ENCODE measurements at regions not wholly inside any gene's neighbourhood (a gene's known extent, or its start where the extent isn't known, plus 50 kb on each side); places are given as distances from the start of the nearest gene placed in this dataset.

DNA sequence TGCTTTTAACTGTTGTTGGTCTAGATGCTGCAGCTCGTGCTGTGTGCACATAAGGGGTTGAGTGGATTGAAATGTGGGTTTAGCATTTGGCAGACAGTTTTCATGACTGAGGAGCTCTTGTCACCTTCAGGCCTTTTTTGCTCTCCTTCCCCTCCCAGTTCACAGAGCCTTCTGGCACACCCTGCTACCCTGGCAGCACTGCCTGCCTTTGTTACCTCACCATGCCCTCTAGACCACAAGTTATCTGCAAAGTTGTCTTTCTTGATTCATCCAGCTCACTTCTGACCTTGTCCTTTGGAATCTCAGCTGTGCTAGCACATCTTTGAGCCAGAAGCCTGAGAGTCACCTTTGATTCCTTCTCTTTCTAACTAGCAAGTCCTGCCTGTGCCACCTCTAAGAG is 348.9 kb upstream of the ZFP64 start:
- FAIRE-seq: no peak

DNA sequence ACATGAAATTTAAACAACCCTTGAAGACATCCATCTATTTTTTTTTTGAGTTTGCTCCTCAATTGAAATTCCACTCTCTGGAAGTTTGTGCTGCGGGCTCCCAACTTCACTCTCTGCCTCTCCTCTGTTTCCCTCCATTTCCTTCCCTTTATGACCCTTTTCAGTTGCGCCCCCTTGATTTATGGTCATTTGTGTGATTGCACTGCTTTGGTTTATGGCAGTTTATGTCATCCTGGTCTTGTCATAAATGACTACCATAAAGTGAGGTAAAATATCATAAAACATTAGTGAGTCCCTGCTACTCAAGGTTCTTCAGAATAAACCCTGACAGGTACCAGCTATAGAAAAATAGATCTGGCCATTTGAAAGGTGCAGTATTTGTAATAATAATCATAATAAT is 348.3 kb upstream of the ZFP64 start:
- FAIRE-seq: no peak

DNA sequence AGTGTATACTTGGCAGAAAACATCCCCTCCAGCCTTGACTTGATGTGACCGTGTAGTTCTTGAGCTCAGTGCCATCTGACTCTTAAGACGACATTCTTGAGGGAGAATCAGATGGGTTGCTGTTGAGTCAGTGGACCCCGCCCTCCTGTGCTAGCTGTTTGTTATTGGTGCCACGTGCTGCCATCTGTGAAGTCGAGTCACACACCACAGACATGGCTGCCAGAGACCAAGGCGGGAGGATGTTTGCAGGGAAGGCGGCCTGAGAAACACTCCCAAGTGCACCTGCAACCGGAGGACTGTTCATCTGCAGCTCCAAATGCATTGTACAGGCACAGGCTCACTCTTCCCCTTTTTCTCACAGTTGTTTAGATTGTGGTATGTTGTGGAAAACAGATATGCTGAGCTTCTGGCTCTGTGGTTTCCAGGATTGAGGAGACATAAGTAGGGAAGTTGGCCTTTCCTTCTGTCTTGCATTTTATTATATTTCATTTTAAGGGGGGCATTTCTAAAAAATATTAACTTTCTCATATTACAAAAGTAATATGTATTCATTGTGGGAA is 345.3 kb upstream of the ZFP64 start:
- FAIRE-seq: no peak

DNA sequence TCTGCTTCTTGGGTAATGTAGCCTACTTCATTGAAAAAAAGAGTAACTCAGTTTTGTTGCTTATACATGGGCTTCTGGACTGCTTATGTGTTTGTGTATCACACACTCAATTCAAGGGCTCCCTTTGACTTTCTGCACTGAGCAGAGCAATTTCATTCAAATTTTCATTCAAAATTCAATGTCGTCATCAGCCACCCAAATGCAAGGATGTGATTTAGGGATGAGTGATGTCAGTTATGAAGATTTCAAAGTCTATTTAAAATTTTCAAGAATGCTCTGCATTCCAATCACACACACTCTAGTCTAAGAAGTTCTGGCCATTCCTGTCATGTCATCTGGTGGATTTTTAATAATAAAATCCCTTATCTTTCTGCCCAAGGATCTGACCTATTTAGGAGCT is 344.5 kb upstream of the ZFP64 start:
- no peak for FAIRE-seq

DNA sequence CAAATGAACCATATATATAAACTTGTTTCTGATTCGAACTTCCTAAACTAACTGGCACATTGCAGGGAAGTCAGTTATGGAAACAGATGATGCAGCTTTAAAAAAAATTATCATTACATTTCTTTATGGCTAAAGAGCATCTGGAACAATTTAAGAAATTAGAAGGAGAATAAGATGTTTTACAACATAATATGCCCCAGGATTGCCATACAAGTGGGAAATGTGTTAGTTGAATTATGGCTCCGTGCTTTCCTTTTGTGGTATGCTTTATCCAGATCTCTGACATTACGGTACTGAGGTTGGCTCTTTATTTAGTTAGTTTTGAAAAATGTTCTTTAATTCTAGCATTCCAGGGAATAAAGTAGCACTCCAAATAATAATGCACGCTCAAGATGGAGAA is 343.0 kb upstream of the ZFP64 start:
- no peak for FAIRE-seq

DNA sequence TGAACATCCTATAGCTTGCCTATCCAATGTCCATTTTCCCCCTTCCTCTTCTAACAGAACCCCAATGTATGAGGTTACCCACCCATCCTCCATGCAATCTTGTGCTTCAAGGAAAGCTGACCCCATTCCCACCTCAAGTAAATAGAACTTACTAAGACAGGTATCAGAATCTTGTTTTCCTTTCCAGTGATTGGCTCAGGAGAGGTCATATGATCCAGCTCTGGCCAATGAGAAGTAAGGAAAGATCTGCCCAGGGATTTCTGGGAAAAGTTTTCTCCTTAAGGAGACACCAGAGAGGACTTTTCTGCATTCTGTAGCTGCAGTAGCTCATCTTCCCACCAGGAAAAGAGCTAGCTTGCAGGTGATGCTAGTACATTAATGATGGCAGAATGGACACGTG is 341.8 kb upstream of the ZFP64 start:
- no peak for FAIRE-seq

DNA sequence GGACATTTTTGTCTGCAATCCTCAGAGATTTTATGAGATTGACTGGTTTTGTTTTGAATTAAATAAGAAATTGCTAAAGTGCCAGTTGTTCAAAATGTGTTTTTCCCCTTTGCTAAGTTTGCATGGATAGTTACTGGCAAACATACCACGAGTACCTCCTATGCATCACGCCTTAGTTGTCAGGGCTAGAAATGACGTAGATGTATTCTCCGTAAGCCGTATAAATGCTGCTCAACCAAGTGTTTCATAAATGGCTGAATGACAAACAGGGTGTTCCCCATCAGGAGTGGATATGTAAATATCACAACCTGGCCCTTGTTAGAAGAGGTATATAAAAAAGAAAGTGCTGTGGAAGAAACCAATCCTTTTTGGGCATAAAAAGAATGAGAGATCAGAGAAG is 341.1 kb upstream of the ZFP64 start:
- FAIRE-seq: no peak

DNA sequence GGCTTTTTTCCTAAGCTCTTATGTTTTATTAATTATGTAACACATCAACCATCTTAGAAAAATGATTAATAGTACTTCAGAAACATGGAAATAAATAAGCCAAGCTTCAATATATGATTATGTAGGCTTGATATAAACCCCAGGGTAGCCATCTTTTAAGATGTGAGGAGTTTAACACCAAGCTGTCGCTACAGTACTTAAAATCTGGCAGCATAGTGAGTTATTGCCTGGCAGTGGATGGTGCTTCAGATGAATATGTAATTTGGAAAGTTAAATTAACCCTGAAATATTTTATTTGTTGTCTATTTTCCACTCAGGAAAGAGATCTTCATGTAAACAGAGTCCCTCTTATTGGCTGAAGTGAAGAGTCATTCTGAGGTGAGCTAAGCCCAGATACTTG is 339.0 kb upstream of the ZFP64 start:
- FAIRE-seq: no peak

DNA sequence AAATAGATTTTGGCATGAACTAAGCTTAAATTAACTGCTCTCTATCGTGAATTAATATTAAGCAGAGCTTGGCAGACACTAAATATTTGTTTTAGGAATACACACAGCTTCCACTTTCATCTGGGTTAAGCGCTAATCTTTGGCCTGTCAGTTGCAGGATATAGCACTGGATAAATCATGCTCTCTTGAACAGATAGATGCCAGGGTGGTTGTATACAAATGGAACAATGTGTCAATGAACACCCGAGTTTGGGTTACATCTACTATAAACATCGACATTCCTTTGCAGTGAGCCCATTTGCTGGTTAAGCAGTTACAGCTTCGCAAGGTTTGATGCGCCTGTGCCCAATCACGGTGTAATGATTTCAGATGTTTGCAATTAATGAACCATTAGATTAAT is 338.2 kb upstream of the ZFP64 start:
- FAIRE-seq: no peak

DNA sequence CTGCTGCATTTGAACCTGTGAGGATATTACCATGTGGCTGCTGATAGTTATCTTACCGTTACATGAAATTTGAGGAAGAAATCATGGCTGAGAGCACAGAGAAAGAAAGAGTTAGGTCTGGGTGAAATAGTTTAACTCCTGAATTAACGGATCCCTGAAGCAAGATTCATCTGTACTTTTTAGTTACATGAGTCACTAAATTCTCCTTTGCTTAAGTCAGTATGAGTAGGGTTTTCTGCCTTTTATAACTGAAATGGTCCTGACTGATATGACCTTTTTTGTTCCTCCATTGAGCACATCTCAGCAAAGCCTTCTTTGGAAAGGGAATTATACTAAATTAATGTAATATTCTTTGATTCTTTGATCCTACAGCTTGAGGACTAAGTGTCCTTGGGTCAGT is 333.3 kb upstream of the ZFP64 start:
- FAIRE-seq: no peak

DNA sequence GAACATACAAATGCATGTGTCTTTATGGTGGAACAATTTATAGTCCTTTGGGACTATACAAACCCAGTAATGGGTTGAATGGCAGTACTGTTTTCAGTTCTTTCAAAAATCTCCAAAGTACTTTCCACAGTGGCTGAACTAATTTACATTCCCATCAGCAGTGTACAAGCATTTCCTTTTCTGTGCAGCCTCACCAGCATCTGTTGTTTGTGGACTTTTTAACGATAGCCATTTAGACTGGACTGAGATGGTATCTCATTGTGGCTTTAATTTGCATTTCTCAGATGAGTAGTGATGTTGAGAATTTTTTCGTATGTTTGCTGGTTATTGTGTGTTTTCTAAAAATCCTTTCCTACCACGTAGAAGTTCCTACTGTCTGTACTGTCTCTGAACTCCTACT is 327.2 kb upstream of the ZFP64 start:
- no peak for FAIRE-seq

DNA sequence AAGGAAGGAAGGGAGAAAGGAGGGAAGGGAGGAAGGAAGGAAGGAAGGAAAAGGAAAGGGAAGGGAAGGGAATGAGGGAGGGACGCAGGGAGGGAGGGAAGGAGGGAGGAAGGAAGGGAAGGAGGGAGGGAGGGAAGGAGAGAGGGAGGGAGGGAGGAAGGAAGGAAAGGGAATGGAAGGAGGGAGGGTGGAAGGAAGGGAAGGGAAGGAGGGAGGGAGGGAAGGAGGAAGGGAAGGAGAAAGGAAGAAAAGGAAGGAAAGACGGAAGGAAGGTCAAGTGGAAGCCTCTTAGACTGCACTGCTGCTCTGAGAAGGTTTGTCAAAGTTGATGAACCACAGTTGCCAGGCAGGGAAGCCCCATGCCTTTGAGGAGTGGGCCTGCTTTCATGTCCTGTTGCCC is 324.3 kb upstream of the ZFP64 start:
- FAIRE-seq: no peak

DNA sequence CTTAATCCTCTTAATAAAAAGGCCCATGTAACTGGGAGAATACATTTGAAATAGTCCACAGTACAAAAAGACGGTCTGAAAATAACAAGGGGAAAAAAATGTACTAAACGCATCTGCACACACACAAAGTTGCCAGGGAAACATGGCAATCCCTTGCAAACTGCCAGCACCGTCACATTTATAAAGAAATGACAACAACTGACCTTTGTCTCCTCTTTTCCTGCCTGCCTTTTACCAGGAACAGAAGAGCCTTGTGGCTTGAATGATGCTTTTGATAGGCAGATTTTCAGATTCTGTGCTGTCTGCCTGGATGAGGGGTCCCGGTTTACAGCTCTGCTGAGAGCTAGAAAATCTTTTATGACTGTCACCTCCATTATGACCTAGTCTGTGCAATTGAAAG is 308.6 kb upstream of the ZFP64 start:
- FAIRE-seq: no peak

DNA sequence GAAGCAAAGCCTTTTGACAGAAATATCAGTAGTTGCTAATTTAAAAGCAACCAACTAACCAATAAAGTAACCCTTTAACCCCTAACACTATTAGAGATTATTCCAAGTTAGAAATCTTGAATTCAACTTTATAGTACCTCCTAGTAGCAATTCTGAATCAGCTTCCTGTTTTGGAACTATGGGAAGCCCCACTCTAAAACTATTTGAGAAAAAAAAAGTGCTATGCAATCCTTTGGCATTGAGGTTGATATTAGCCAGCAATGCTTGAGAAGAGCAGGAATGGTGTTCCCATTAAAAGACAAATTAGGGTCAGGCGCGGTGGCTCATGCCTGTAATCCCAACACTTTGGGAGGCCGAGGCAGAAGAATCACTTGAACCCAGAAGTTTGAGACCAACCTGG is 306.2 kb upstream of the ZFP64 start:
- FAIRE-seq: no peak

DNA sequence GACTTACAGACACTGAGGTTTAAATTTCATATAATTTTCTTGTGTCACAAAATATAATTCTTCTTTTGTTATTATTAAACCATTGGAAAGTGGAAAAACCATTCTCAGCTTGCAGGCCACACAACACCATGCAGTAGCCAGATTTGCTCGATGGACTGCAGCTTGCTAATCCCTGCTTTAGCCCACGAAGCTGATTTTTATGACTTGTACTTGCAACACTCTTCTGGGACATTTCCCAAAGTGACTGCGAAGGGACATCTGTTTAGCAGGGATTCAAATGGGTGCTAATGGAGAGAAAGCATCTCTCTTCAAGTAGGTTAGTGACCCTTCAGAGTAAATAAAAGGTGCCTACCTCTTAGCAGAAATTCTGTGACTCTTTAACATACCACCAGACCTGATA is 304.6 kb upstream of the ZFP64 start:
- no peak for FAIRE-seq

DNA sequence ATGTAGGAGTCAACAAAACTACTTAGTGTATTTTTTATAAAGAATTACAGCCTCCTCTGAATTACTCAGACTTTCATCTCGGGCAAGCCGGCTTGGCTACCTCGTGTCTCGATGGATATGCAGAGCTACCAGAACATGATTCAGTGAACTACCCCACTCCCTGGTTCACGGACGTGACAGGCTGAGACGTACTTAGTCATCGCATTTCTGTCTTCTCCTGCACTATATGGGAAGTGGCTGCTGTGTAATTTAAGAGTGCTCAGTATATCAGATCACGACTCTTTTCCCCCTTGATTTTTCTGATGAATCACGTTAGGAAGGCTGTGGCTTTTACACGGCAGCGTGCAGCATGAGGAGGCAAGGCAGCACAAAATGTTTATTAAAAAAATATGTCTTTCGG is 302.7 kb upstream of the ZFP64 start:
- no peak for FAIRE-seq

DNA sequence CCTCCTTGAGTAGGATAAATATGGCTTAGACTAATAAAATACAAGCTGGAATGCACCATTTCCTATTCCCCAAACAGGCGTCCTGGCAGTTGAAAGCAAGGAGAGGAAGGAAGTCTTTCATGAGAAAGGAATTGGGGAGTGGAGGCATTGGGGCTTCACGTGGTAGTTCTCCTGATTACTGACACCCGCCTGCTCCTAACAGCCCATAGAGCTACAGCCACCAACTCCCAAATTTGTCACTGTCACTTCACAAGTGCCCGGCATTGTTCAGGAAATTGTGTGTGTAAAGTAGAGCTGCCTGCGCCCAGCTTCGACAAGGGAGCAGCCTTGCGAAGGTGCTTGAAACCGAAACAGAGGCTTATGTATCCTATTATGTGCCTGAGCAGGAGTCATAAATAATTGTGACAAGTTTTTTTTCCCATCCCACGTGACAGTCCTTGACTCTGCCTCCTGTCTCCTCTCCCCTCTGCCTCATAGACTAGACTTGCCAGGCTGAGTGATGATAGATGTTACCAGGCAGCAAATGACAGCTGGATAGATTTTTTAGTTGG is 301.7 kb upstream of the ZFP64 start:
- FAIRE-seq: no peak

DNA sequence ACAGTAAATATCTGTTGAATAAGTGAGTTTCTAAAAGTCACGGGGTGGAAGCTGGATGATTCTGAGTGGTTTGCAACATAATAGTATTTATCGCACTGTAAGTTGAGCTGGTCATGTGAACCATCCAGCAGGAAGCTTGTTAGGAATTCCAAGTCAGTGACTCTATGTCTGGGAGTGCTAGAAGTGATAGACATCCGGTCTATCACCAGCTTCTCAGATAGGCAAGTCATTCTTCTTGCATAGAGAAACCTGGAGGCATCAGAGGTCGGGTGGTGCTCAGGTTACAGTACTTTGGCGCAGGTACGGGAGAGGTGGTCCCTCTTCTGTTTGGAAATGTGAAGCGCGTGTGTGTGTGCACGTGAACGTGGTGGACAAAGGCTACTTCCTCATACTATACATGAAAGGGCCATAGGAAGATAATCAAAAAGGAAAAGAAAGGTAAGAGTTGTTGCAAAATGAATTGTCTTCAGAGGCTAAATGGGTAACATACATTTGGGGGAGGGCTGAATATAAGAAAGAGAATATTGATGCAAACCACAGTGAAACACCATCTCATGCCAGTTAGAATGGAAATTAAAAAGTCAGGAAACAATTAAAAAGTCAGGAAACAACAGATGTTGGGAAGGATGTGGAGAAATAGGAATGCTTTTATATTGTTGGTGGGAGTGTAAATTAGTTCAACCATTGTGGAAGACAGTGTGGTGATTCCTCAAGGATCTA is 299.3 kb upstream of the ZFP64 start:
- no peak for FAIRE-seq

DNA sequence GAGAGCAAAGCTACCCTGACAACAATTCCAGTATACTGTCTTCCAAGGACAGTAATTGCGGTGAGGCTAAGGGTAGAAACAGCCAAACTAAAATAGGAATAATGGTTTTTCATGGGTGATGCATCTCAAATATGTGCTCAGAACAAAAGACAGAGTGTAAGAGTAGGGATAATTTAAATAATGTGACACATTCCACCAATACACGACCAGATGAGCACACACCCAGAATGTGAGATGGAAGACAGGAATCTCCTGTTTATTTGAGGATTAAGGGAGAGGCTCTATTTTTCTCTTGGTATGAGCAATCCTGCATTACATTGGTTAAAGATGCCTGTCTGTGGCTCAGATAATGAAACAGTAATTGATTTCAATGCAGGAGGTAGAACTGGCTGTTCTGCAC is 292.9 kb upstream of the ZFP64 start:
- FAIRE-seq: no peak

DNA sequence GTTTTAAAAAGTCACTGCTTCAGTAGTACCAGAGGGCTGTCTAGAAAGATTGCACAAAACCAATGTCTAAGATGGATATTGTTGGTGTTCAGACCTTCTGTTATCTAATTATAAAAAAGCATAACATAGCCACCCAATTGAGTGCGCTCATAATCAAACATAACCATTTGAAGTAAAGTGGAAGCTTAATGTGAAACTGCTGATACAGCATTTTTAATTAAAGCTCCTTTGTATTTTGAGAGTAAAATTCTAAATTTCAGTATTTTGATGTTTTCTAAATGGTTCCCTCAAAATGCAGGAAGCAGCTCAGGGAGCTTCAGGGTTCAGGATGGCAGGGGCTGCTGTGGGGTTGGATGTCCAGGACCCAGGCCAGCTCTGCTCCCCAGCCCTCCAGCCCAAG is 291.8 kb upstream of the ZFP64 start:
- no peak for FAIRE-seq

DNA sequence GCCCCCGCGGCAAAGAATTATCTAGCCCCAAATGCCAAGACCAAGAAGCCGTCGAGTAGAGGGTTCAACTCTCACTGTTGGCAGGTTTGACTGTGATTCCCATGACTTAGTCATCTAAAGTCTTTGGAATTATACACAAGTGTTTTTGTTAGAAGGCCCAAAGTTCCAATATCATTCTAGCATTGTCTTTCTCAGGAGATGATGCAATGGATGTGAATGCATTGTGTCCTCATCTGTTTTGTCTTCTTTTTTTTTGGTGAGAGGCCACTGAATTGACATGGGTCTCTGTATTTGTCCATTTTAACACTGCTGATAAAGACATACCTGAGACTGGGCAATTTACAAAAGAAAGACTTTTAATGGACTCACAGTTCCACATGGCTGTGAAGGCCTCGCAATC is 290.5 kb upstream of the ZFP64 start:
- no peak for FAIRE-seq

DNA sequence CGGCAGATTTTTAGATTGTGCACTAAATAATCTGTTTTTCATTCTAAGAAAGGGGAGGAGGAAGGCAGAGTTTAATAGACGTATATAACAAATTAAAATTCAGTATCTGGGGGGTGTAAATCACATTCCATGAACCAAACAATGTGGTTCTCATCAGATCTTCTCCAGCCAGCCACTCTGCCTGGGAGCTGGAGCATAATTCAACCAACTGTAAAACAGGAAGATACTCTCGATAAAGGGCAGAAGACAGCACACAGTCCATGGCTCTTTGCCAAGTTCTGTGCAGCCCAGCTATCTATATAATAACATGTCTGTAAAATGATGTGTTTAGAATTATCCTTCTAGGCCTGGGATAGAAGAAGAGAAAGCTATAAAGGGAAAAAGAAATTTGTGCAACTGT is 289.9 kb upstream of the ZFP64 start:
- FAIRE-seq: no peak

DNA sequence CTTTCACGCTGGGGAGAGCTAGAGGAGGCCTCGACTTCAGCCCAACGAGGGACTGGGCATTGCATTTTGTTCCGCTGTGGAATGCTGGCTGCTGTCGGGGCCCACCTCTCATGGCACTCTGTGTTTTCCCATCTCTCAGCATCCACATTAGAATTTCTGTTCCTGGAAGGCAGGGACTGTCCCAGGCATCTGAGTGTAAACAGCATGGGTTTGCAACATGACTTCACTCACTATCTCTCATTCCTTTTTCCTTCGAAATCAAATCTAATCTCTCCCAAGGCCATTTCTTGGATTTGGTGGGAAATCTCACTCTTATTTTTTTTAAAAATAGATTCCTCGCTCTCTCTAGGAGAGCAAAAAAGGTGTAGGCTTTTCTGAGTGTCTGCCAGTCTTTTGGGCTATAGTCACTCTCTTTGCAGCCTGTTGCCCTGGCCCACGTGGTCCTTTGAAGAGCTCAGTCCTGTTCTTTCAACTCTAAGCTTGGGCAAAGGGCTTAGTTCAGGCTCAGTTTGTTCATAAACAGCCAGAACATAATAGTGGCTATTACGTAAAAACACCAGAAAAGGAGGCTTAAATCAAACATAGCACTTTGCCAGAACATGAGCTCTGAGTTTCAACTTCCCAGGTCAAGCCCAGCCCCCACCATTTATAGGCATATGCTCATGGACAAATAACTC is 284.6 kb upstream of the ZFP64 start:
- no peak for FAIRE-seq

DNA sequence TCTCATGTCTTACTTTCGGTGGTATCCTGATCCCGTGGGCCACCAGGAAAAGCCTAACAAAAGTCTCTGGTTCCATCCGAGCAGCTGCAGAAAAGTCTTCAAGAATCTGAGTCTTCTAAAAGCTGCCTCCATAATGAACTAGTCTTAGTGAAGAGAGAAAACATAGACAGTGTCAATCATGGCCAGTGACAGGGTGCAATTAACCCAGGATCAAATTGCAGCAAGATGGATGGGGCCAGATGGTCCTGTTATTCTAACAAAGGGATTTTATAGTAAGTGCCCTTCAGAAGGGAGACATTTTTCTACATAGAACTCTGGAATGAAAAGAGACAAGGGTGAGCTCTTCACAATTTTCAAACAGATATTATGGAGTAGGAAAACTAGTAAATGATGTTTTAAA is 281.6 kb upstream of the ZFP64 start:
- no peak for FAIRE-seq

DNA sequence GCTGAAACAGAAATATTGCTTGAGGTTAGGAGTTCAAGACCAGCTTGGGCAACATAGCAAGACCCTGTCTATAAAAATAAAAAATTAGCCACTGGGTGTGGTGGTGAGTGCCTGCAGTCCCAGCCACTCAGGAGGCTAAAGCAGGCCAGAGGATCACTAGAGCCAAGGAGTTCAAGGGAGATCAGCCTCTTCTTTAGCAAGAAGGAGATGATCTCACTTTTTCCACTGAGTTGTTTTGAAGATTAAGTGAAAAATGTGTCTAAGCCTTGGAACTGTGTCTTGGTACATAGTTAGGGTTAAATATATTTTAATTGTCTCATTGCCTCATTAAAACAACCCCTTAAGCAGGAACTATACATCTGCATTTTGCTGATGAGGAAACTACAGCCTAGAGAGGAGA is 279.0 kb upstream of the ZFP64 start:
- no peak for FAIRE-seq

All from islet of Langerhans (tissue), 1 donor.